ENCODE measurements at regions not wholly inside any gene's neighbourhood (a gene's known extent, or its start where the extent isn't known, plus 50 kb on each side); places are given as distances from the start of the nearest gene placed in this dataset.

- no peaks in the 10 kb centered on the region for H3K9me2 ChIP-seq (ENCODE audit: insufficient read depth, low read length)
- H3K9ac ChIP-seq (ENCODE audit: low read length) = no peak overlapping the region
- H2AFZ ChIP-seq (ENCODE audit: low read depth, low read length) = no peak overlapping the region
- no peaks in the 10 kb centered on the region for H3K9me3 ChIP-seq (ENCODE audit: low read length)
- H3F3A ChIP-seq (ENCODE audit: insufficient read depth, low read length, poor library complexity, severe bottlenecking) = no peaks in the 10 kb centered on the region
- H3K36me3 ChIP-seq (ENCODE audit: insufficient read depth, low read length) = no peaks in the 10 kb centered on the region
- H3K4me3 ChIP-seq (ENCODE audit: low read length) = no peak overlapping the region
- H3K27ac ChIP-seq (ENCODE audit: low read length) = no peak overlapping the region
- TF ChIP-seq MXI1 (conservative IDR thresholded peaks at IDR 0.05; ENCODE audit: poor library complexity, severe bottlenecking) = no peak
- TF ChIP-seq POLR2AphosphoS5 (IDR thresholded peaks at IDR 0.05) = no peak
- TF ChIP-seq SMC3 (conservative IDR thresholded peaks at IDR 0.05; ENCODE audit: poor library complexity) = no peak
- TF ChIP-seq CTCF (IDR thresholded peaks at IDR 0.05; ENCODE audit: poor library complexity, severe bottlenecking) = no peak
- no peak for TF ChIP-seq EZH2 (IDR thresholded peaks at IDR 0.05; ENCODE audit: borderline replicate concordance, insufficient read depth, low read length, poor library complexity, severe bottlenecking)
- TF ChIP-seq RAD21 (conservative IDR thresholded peaks at IDR 0.05) = no peak
- TF ChIP-seq REST (IDR thresholded peaks at IDR 0.05; ENCODE audit: borderline replicate concordance) = no peak
- TF ChIP-seq EP300 (conservative IDR thresholded peaks at IDR 0.05; ENCODE audit: poor library complexity, severe bottlenecking) = no peak
- no peak for TF ChIP-seq TAF1 (IDR thresholded peaks at IDR 0.05; ENCODE audit: low read depth)
- no peaks in the 10 kb centered on the region for H3K27me3 ChIP-seq (ENCODE audit: insufficient read depth, low read depth, low read length)
- no peaks in the 10 kb centered on the region for H4K20me1 ChIP-seq (ENCODE audit: insufficient read depth)
- H3K4me2 ChIP-seq (ENCODE audit: low read length) = no peak overlapping the region
- no peaks in the 10 kb centered on the region for H3K79me2 ChIP-seq (replicated peaks; ENCODE audit: insufficient read depth, low read length)
Measured at GRCh38 chr6:108765495-108765894, 82.7 kb upstream of the ARMC2 start.

GRCh38 chr6:108766419-108766818, 81.8 kb upstream of the ARMC2 start:
- no peak for TF ChIP-seq EP300 (conservative IDR thresholded peaks at IDR 0.05; ENCODE audit: poor library complexity, severe bottlenecking)
- TF ChIP-seq MXI1 (conservative IDR thresholded peaks at IDR 0.05; ENCODE audit: poor library complexity, severe bottlenecking) = no peak
- TF ChIP-seq CTCF (IDR thresholded peaks at IDR 0.05; ENCODE audit: poor library complexity, severe bottlenecking) = no peak
- TF ChIP-seq EZH2 (IDR thresholded peaks at IDR 0.05; ENCODE audit: borderline replicate concordance, insufficient read depth, low read length, poor library complexity, severe bottlenecking) = no peak
- no peak for TF ChIP-seq REST (IDR thresholded peaks at IDR 0.05; ENCODE audit: borderline replicate concordance)
- TF ChIP-seq POLR2AphosphoS5 (IDR thresholded peaks at IDR 0.05) = no peak
- TF ChIP-seq RAD21 (conservative IDR thresholded peaks at IDR 0.05) = no peak
- H3F3A ChIP-seq (ENCODE audit: insufficient read depth, low read length, poor library complexity, severe bottlenecking) = no peaks in the 10 kb centered on the region
- no peak overlapping the region for H3K9ac ChIP-seq (ENCODE audit: low read length)
- H3K36me3 ChIP-seq (ENCODE audit: insufficient read depth, low read length) = no peaks in the 10 kb centered on the region
- H2AFZ ChIP-seq (ENCODE audit: low read depth, low read length) = no peak overlapping the region
- H3K79me2 ChIP-seq (replicated peaks; ENCODE audit: insufficient read depth, low read length) = no peaks in the 10 kb centered on the region
- no peak overlapping the region for H3K4me3 ChIP-seq (ENCODE audit: low read length)
- no peaks in the 10 kb centered on the region for H3K27me3 ChIP-seq (ENCODE audit: insufficient read depth, low read depth, low read length)
- H4K20me1 ChIP-seq (ENCODE audit: insufficient read depth) = no peaks in the 10 kb centered on the region
- no peaks in the 10 kb centered on the region for H3K9me2 ChIP-seq (ENCODE audit: insufficient read depth, low read length)
- H3K4me2 ChIP-seq (ENCODE audit: low read length) = no peak overlapping the region
- H3K9me3 ChIP-seq (ENCODE audit: low read length) = no peaks in the 10 kb centered on the region
- no peak overlapping the region for H3K27ac ChIP-seq (ENCODE audit: low read length)

All from neural cell (in vitro differentiated cells).